ENCODE measurements at regions not wholly inside any gene's neighbourhood (a gene's known extent, or its start where the extent isn't known, plus 50 kb on each side); places are given as distances from the start of the nearest gene placed in this dataset.

- no peak for TF ChIP-seq CTCF (IDR thresholded peaks at IDR 0.05)
- TF ChIP-seq POLR2A (IDR thresholded peaks at IDR 0.05): no peak
- no peak for TF ChIP-seq POLR2AphosphoS5 (IDR thresholded peaks at IDR 0.05)
Measured at GRCh38 chr1:47548637-47549036, 110.8 kb downstream of the FOXD2 start.

Data from gastroesophageal sphincter (tissue), 3 donors.